H9 (cell line): ENCODE measurements at regions not wholly inside any gene's neighbourhood (a gene's known extent, or its start where the extent isn't known, plus 50 kb on each side); places are given as distances from the start of the nearest gene placed in this dataset.

ENCODE experiments used
- DNase-seq: peaks from one replicate; pipeline ENCODE4 v3.0.0-alpha.2; 2017
- H2AFZ ChIP-seq: one replicate; pipeline ENCODE4 v1.6.1; 2013; ENCODE audit warnings: mild to moderate bottlenecking, low read length, control low read depth, moderate library complexity
- H2AK5ac ChIP-seq: 2 replicates; pipeline ENCODE4 v1.6.1; 2013; ENCODE audit warnings: low read length, control low read depth, mixed read lengths; ENCODE audit not compliant: insufficient read length
- H2BK120ac ChIP-seq: one replicate; pipeline ENCODE4 v1.6.1; 2013; ENCODE audit warnings: low read depth, mild to moderate bottlenecking, low read length, control low read depth, inconsistent platforms; ENCODE audit not compliant: poor library complexity, severe bottlenecking
- H2BK12ac ChIP-seq: 2 replicates; pipeline ENCODE4 v1.6.1; 2013; ENCODE audit warnings: low read length, control low read depth, mixed read lengths, low read depth; ENCODE audit not compliant: insufficient read length
- H2BK15ac ChIP-seq: 2 replicates; pipeline ENCODE4 v1.6.1; 2013; ENCODE audit warnings: low read depth, low read length, control low read depth
- H2BK20ac ChIP-seq: one replicate; pipeline ENCODE4 v1.6.1; 2013; ENCODE audit warnings: low read depth, mild to moderate bottlenecking, low read length, control low read depth, inconsistent platforms; ENCODE audit not compliant: poor library complexity, severe bottlenecking
- H2BK5ac ChIP-seq: 2 replicates; pipeline ENCODE4 v1.6.1; 2013; ENCODE audit warnings: low read length, control low read depth, mixed read lengths; ENCODE audit not compliant: insufficient read length
- H3K14ac ChIP-seq: 2 replicates; pipeline ENCODE4 v1.6.1; 2013; ENCODE audit warnings: low read length, control low read depth; ENCODE audit not compliant: insufficient read depth
- H3K18ac ChIP-seq: 2 replicates; pipeline ENCODE4 v1.6.1; 2013; ENCODE audit warnings: low read depth, mild to moderate bottlenecking, mixed read lengths, low read length, control low read depth; ENCODE audit not compliant: insufficient read length
- H3K23ac ChIP-seq: 2 replicates; pipeline ENCODE4 v1.6.1; 2013; ENCODE audit warnings: low read length, control low read depth, mixed read lengths, low read depth; ENCODE audit not compliant: insufficient read length
- H3K23me2 ChIP-seq: 2 replicates; pipeline ENCODE4 v1.6.1; 2013; ENCODE audit warnings: low read depth, mild to moderate bottlenecking, mixed read lengths, low read length, control low read depth; ENCODE audit not compliant: insufficient read length, poor library complexity, severe bottlenecking
- H3K27ac ChIP-seq: 2 replicates; pipeline ENCODE4 v1.5.1; 2013; ENCODE audit warnings: low read length, control low read depth, mixed read lengths, low read depth; ENCODE audit not compliant: insufficient read length
- H3K27me3 ChIP-seq: 2 replicates; pipeline ENCODE4 v1.6.1; 2013; ENCODE audit warnings: low read length, control low read depth, inconsistent platforms; ENCODE audit not compliant: insufficient read depth
- H3K4ac ChIP-seq: 2 replicates; pipeline ENCODE4 v1.6.1; 2013; ENCODE audit warnings: low read depth, mild to moderate bottlenecking, control low read depth, inconsistent platforms, low read length, moderate library complexity
- H3K4me1 ChIP-seq: 2 replicates; pipeline ENCODE4 v1.6.1; 2013; ENCODE audit warnings: low read length, control low read depth, inconsistent platforms; ENCODE audit not compliant: insufficient read depth
- H3K4me2 ChIP-seq: 2 replicates; pipeline ENCODE4 v1.6.1; 2013; ENCODE audit warnings: low read length, control low read depth, mixed read lengths; ENCODE audit not compliant: insufficient read length, insufficient read depth
- H3K56ac ChIP-seq: 2 replicates; pipeline ENCODE4 v1.6.1; 2013; ENCODE audit warnings: low read depth, mild to moderate bottlenecking, mixed read lengths, low read length, control low read depth; ENCODE audit not compliant: insufficient read length
- H3K79me1 ChIP-seq: 2 replicates; pipeline ENCODE4 v1.6.1; 2013; ENCODE audit warnings: low read depth, mild to moderate bottlenecking, moderate library complexity, low read length, control low read depth, inconsistent platforms; ENCODE audit not compliant: insufficient read depth, poor library complexity, severe bottlenecking
- H3K79me2 ChIP-seq: 2 replicates; pipeline ENCODE4 v1.6.1; 2013; ENCODE audit warnings: low read length, control low read depth, inconsistent platforms; ENCODE audit not compliant: insufficient read depth
- H3K9ac ChIP-seq: 2 replicates; pipeline ENCODE4 v1.6.1; 2013; ENCODE audit warnings: low read length, control low read depth, mixed read lengths; ENCODE audit not compliant: insufficient read length; ENCODE audit errors: extremely low read depth
- H3K9me3 ChIP-seq: one replicate; pipeline ENCODE4 v1.6.1; 2013; ENCODE audit warnings: low read depth, low read length, inconsistent platforms; ENCODE audit not compliant: control insufficient read depth
- H3T11ph ChIP-seq: one replicate; pipeline ENCODE4 v1.6.1; 2013; ENCODE audit warnings: mild to moderate bottlenecking, low read length, control low read depth, inconsistent platforms
- H4K20me1 ChIP-seq: one replicate; pipeline ENCODE4 v1.6.1; 2013; ENCODE audit not compliant: control insufficient read depth, insufficient read length, insufficient read depth
- H4K5ac ChIP-seq: 2 replicates; pipeline ENCODE4 v1.6.1; 2013; ENCODE audit warnings: low read depth, mild to moderate bottlenecking, mixed read lengths, low read length, control low read depth; ENCODE audit not compliant: insufficient read length
- H4K8ac ChIP-seq: replicated peaks from 2 replicates; pipeline ENCODE4 v1.6.1; 2013; ENCODE audit warnings: low read length, control low read depth, mixed read lengths, low read depth; ENCODE audit not compliant: insufficient read length
- H4K91ac ChIP-seq: 2 replicates; pipeline ENCODE4 v1.6.1; 2013; ENCODE audit warnings: low read depth, mild to moderate bottlenecking, moderate library complexity, mixed read lengths, low read length, control low read depth; ENCODE audit not compliant: insufficient read length
- H3K27ac Mint-ChIP-seq, 3 experiments: 2 replicates in 2 of 3; 3 replicates in 1 of 3; pipeline ENCODE4 v1.8.0; 2020 to 2021; ENCODE audit warnings: mixed read lengths in 3 of 3, mild to moderate bottlenecking in 1 of 3, moderate library complexity in 1 of 3
- H3K27me3 Mint-ChIP-seq: 2 replicates; pipeline ENCODE4 v1.8.0; 2021; ENCODE audit warnings: low read depth, mild to moderate bottlenecking, moderate library complexity, mixed read lengths
- H3K36me3 Mint-ChIP-seq, 3 experiments: 2 replicates in 2 of 3; 3 replicates in 1 of 3; pipeline ENCODE4 v1.8.0; 2020 to 2021; ENCODE audit warnings: low read depth in 3 of 3, mixed read lengths in 3 of 3; ENCODE audit not compliant: insufficient read depth in 1 of 3
- H3K4me1 Mint-ChIP-seq, 2 experiments: 2 replicates each; pipeline ENCODE4 v1.8.0; 2020; ENCODE audit warnings: mixed read lengths in 2 of 2
- H3K4me3 Mint-ChIP-seq, 2 experiments: 2 replicates in 1 of 2; 3 replicates in 1 of 2; pipeline ENCODE4 v1.8.0; 2020 to 2021; ENCODE audit warnings: mild to moderate bottlenecking in 2 of 2, mixed read lengths in 2 of 2, moderate library complexity in 1 of 2
- H3K9me3 Mint-ChIP-seq, 2 experiments: 2 replicates in 1 of 2; 3 replicates in 1 of 2; pipeline ENCODE4 v1.8.0; 2020; ENCODE audit warnings: mild to moderate bottlenecking in 2 of 2, mixed read lengths in 2 of 2, moderate library complexity in 1 of 2
- WGBS: extraction: QIAGEN DNeasy Blood & Tissue Kit; methylation state at CpG from one replicate; pipeline ENCODE4 v1.1.7; 2013; ENCODE audit warnings: missing lambda C conversion rate, low lambda C conversion rate, mixed read lengths; ENCODE audit not compliant: insufficient read length; ENCODE audit errors: extremely low coverage; 5-methylcytosine and 5-hydroxymethylcytosine counted together
- TF ChIP-seq, protein P1 (sequence below): fragments of 200-600 bp; sonication (generic); conservative IDR thresholded peaks from 3 replicates; pipeline ENCODE4 v1.8.0; 2021; ENCODE audit warnings: antibody characterized with exemption, mild to moderate bottlenecking

- H3K79me2 ChIP-seq: no peaks in the 10 kb centered on the region
- no peak overlapping the region for H4K5ac ChIP-seq
- H2BK20ac ChIP-seq: no peak overlapping the region
- no peak for DNase-seq
- H3K23me2 ChIP-seq: no peaks in the 10 kb centered on the region
- no CpG with 5 or more reads among the region's 5 CpGs for WGBS
- H3T11ph ChIP-seq: no peak overlapping the region
- Mint-ChIP-seq H3K27me3 (no peaks in the 10 kb centered on the region), H3K36me3 (no peaks in the 10 kb centered on the region), H3K4me1 (no peaks in the 10 kb centered on the region), H3K4me3 (no peak overlapping the region), H3K9me3 (no peaks in the 10 kb centered on the region), H3K27ac (no peak overlapping the region)
- H2BK12ac ChIP-seq: no peak overlapping the region
- no peak overlapping the region for H3K14ac ChIP-seq
- no peak overlapping the region for H4K8ac ChIP-seq
- TF ChIP-seq, protein P1, sequence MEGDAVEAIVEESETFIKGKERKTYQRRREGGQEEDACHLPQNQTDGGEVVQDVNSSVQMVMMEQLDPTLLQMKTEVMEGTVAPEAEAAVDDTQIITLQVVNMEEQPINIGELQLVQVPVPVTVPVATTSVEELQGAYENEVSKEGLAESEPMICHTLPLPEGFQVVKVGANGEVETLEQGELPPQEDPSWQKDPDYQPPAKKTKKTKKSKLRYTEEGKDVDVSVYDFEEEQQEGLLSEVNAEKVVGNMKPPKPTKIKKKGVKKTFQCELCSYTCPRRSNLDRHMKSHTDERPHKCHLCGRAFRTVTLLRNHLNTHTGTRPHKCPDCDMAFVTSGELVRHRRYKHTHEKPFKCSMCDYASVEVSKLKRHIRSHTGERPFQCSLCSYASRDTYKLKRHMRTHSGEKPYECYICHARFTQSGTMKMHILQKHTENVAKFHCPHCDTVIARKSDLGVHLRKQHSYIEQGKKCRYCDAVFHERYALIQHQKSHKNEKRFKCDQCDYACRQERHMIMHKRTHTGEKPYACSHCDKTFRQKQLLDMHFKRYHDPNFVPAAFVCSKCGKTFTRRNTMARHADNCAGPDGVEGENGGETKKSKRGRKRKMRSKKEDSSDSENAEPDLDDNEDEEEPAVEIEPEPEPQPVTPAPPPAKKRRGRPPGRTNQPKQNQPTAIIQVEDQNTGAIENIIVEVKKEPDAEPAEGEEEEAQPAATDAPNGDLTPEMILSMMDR: no peak
- H3K18ac ChIP-seq: no peak overlapping the region
- no peak overlapping the region for H3K23ac ChIP-seq
- no peak overlapping the region for H3K4ac ChIP-seq
- H2AFZ ChIP-seq: no peak overlapping the region
- H3K4me2 ChIP-seq: no peak overlapping the region
- H3K9me3 ChIP-seq: no peaks in the 10 kb centered on the region
- no peak overlapping the region for H2BK5ac ChIP-seq
- no peak overlapping the region for H4K91ac ChIP-seq
- H3K27ac ChIP-seq: no peak overlapping the region
- no peak overlapping the region for H3K9ac ChIP-seq
- no peaks in the 10 kb centered on the region for H3K27me3 ChIP-seq
- no peaks in the 10 kb centered on the region for H3K4me1 ChIP-seq
- H2BK15ac ChIP-seq: no peak overlapping the region
- H4K20me1 ChIP-seq: no peaks in the 10 kb centered on the region
- no peak overlapping the region for H2BK120ac ChIP-seq
- no peak overlapping the region for H2AK5ac ChIP-seq
- H3K79me1 ChIP-seq: no peaks in the 10 kb centered on the region
- H3K56ac ChIP-seq: no peak overlapping the region
Measured at GRCh38 chr4:148664636-148665035, 222.4 kb upstream of the NR3C2 start.
